ENCODE measurements at regions not wholly inside any gene's neighbourhood (a gene's known extent, or its start where the extent isn't known, plus 50 kb on each side); places are given as distances from the start of the nearest gene placed in this dataset.

GRCh38 chr2:134770702-134771101, 51.9 kb upstream of the TMEM163 start:
- no peak for DNase-seq

- no peak for DNase-seq
Measured at GRCh38 chr2:134771313-134771801, 52.6 kb upstream of the TMEM163 start.

- no peak for DNase-seq
Measured at GRCh38 chr2:134772493-134773169, 53.8 kb upstream of the TMEM163 start.

- no peak for DNase-seq
Measured at GRCh38 chr2:134773335-134773734, 54.5 kb upstream of the TMEM163 start.

- DNase-seq, result no peak
Measured at GRCh38 chr2:134773759-134774742, 55.3 kb upstream of the TMEM163 start.

GRCh38 chr2:134774786-134775641, 56.2 kb upstream of the TMEM163 start:
- DNase-seq, result no peak

- DNase-seq, result no peak
Measured at GRCh38 chr2:134776836-134777235, 58.0 kb upstream of the TMEM163 start.

GRCh38 chr2:134777593-134777992, 58.8 kb upstream of the TMEM163 start:
- DNase-seq, result no peak

GRCh38 chr2:134778372-134778771, 59.6 kb upstream of the TMEM163 start:
- DNase-seq, result no peak

GRCh38 chr2:134780972-134781371, 57.4 kb upstream of the ACMSD start:
- no peak for DNase-seq

GRCh38 chr2:134782107-134782506, 56.3 kb upstream of the ACMSD start:
- DNase-seq, result no peak

- no peak for DNase-seq
Measured at GRCh38 chr2:134782792-134783191, 55.6 kb upstream of the ACMSD start.

- peak; percentile 65 for DNase-seq
Measured at GRCh38 chr2:134783912-134784311, 54.5 kb upstream of the ACMSD start.

- no peak for DNase-seq
Measured at GRCh38 chr2:134785659-134786430, 52.6 kb upstream of the ACMSD start.

GRCh38 chr2:134788417-134788816, 50.0 kb upstream of the ACMSD start:
- DNase-seq, result no peak

Measured in GDM1 (cell line).